ENCODE measurements at regions not wholly inside any gene's neighbourhood (a gene's known extent, or its start where the extent isn't known, plus 50 kb on each side); places are given as distances from the start of the nearest gene placed in this dataset.
A peak's percentile ranks its signal among the peaks of the same experiment; 100 is the strongest.

GRCh38 chr4:98786866-98787265, 128.5 kb upstream of the TSPAN5 start:
- TF ChIP-seq CTCF (IDR thresholded peaks at IDR 0.05) (peak; percentile 22; the same call in 1 of the 2 replicates), USF1 (IDR thresholded peaks at IDR 0.05; ENCODE audit: borderline replicate concordance, low read depth) (no peak), EZH2phosphoT487 (IDR thresholded peaks at IDR 0.05; ENCODE audit: borderline replicate concordance, low read depth) (no peak), TAF1 (IDR thresholded peaks at IDR 0.05; ENCODE audit: borderline replicate concordance, low read depth, low read length) (no peak), REST (IDR thresholded peaks at IDR 0.05; ENCODE audit: low read depth, low read length) (no peak), ELF1 (IDR thresholded peaks at IDR 0.05) (no peak), POLR2AphosphoS5 (IDR thresholded peaks at IDR 0.05; ENCODE audit: low read depth, low read length) (no peak), MXI1 (IDR thresholded peaks at IDR 0.05; ENCODE audit: low read depth, low read length) (no peak), MAX (IDR thresholded peaks at IDR 0.05; ENCODE audit: low read depth) (no peak), IRF3 (IDR thresholded peaks at IDR 0.05; ENCODE audit: low read depth, low read length) (no peak), NFIC (IDR thresholded peaks at IDR 0.05; ENCODE audit: borderline replicate concordance) (no peak), SMC3 (IDR thresholded peaks at IDR 0.05; ENCODE audit: low read depth, low read length) (peak; percentile 22; the same call in 1 of the 2 replicates), NRF1 (IDR thresholded peaks at IDR 0.05; ENCODE audit: low read depth, low read length) (no peak), JUND (IDR thresholded peaks at IDR 0.05) (no peak)

All from SK-N-SH (cell line).